Neuronal stem cell (in vitro differentiated cells): ENCODE measurements at regions not wholly inside any gene's neighbourhood (a gene's known extent, or its start where the extent isn't known, plus 50 kb on each side); places are given as distances from the start of the nearest gene placed in this dataset.

Experiments used
- DNase-seq: peaks from one replicate; pipeline ENCODE4 v3.0.0-alpha.2; 2013; ENCODE audit warnings: low spot score
- H2AFZ ChIP-seq: one replicate; pipeline ENCODE4 v1.6.1; 2013; ENCODE audit warnings: mild to moderate bottlenecking, low read length, inconsistent platforms
- H2AK5ac ChIP-seq: 2 replicates; pipeline ENCODE4 v1.6.1; 2013; ENCODE audit warnings: low read depth, mild to moderate bottlenecking, inconsistent platforms, low read length, moderate library complexity, mixed read lengths
- H2BK120ac ChIP-seq: 2 replicates; pipeline ENCODE4 v1.6.1; 2013; ENCODE audit warnings: low read depth, mild to moderate bottlenecking, inconsistent platforms, low read length, moderate library complexity, mixed read lengths
- H2BK12ac ChIP-seq: one replicate; pipeline ENCODE4 v1.6.1; 2013; ENCODE audit warnings: low read length, inconsistent platforms
- H2BK15ac ChIP-seq: 2 replicates; pipeline ENCODE4 v1.6.1; 2013; ENCODE audit warnings: mild to moderate bottlenecking, low read length, inconsistent platforms, mixed read lengths
- H2BK5ac ChIP-seq: one replicate; pipeline ENCODE4 v1.6.1; 2013; ENCODE audit warnings: inconsistent platforms, mild to moderate bottlenecking, low read length, moderate library complexity
- H3K14ac ChIP-seq: one replicate; pipeline ENCODE4 v1.6.1; 2013; ENCODE audit warnings: low read length, inconsistent platforms
- H3K18ac ChIP-seq: 2 replicates; pipeline ENCODE4 v1.6.1; 2013; ENCODE audit warnings: low read length, inconsistent platforms
- H3K23ac ChIP-seq: 2 replicates; pipeline ENCODE4 v1.6.1; 2013; ENCODE audit warnings: low read depth, mild to moderate bottlenecking, mixed read lengths, low read length, inconsistent platforms; ENCODE audit not compliant: poor library complexity
- H3K27ac ChIP-seq: replicated peaks from 3 replicates; pipeline ENCODE4 v1.5.1; 2013; ENCODE audit warnings: low read length, inconsistent platforms
- H3K27me3 ChIP-seq, 3 experiments: 2 replicates each; pipeline ENCODE4 v1.6.1; 2013; ENCODE audit warnings: low read length in 3 of 3, mild to moderate bottlenecking in 2 of 3, inconsistent platforms in 1 of 3, low read depth in 1 of 3, mixed read lengths in 1 of 3, moderate library complexity in 1 of 3; ENCODE audit not compliant: control insufficient read depth in 3 of 3, insufficient read depth in 3 of 3
- H3K36me3 ChIP-seq, 2 donors: replicated peaks in 1 of 2; 2 replicates each; pipeline ENCODE4 v1.6.1; 2013; ENCODE audit warnings: low read length in 2 of 2; ENCODE audit not compliant: control insufficient read depth in 2 of 2, insufficient read depth in 2 of 2
- H3K4ac ChIP-seq: 2 replicates; pipeline ENCODE4 v1.6.1; 2013; ENCODE audit warnings: inconsistent platforms, mild to moderate bottlenecking, low read length, moderate library complexity
- H3K4me1 ChIP-seq, 2 donors: 1 replicate in 1 of 2; 2 replicates in 1 of 2; pipeline ENCODE4 v1.6.1; 2013; ENCODE audit warnings: low read length in 2 of 2, low read depth in 1 of 2; ENCODE audit not compliant: control insufficient read depth in 2 of 2, insufficient read depth in 1 of 2
- H3K4me2 ChIP-seq: one replicate; pipeline ENCODE4 v1.6.1; 2013; ENCODE audit warnings: mild to moderate bottlenecking, low read length, inconsistent platforms; ENCODE audit not compliant: insufficient read depth, poor library complexity, severe bottlenecking
- H3K4me3 ChIP-seq, 2 donors: 2 replicates each; pipeline ENCODE4 v1.5.1; 2013; ENCODE audit warnings: low read length in 2 of 2, mild to moderate bottlenecking in 2 of 2, inconsistent platforms in 1 of 2, moderate library complexity in 1 of 2
- H3K79me1 ChIP-seq: one replicate; pipeline ENCODE4 v1.6.1; 2013; ENCODE audit warnings: low read depth, mild to moderate bottlenecking, inconsistent platforms, low read length, moderate library complexity
- H3K9ac ChIP-seq: one replicate; pipeline ENCODE4 v1.6.1; 2013; ENCODE audit warnings: mild to moderate bottlenecking, low read depth, low read length, inconsistent platforms; ENCODE audit not compliant: poor library complexity
- H3K9me3 ChIP-seq, 2 donors: replicated peaks in 1 of 2; 2 replicates each; pipeline versions ENCODE3 to v1.6.1; 2013; ENCODE audit warnings: low read length in 2 of 2, mild to moderate bottlenecking in 2 of 2, inconsistent platforms in 1 of 2, low read depth in 1 of 2, mixed read lengths in 1 of 2, moderate library complexity in 1 of 2; ENCODE audit not compliant: control insufficient read depth in 2 of 2, insufficient read depth in 1 of 2
- H4K8ac ChIP-seq: one replicate; pipeline ENCODE4 v1.6.1; 2013; ENCODE audit warnings: low read depth, mild to moderate bottlenecking, inconsistent platforms, low read length, moderate library complexity
- H4K91ac ChIP-seq: one replicate; pipeline ENCODE4 v1.6.1; 2013; ENCODE audit warnings: low read length, low read depth, mild to moderate bottlenecking, inconsistent platforms; ENCODE audit not compliant: poor library complexity
- WGBS, 2 donors: extraction: QIAGEN DNeasy Blood & Tissue Kit; methylation state at CpG; one replicate each; pipeline ENCODE4 v1.1.7; 2013; ENCODE audit warnings: missing lambda C conversion rate in 2 of 2, mixed read lengths in 1 of 2; ENCODE audit not compliant: insufficient read length in 2 of 2, insufficient replicate concordance in 1 of 2; ENCODE audit errors: extremely low coverage in 2 of 2; 5-methylcytosine and 5-hydroxymethylcytosine counted together

GRCh38 chr5:20370061-20370460, 382.1 kb upstream of the CDH18 start:
- no peaks in the 10 kb centered on the region for H3K79me1 ChIP-seq
- H4K8ac ChIP-seq: no peak overlapping the region
- H2BK5ac ChIP-seq: no peak overlapping the region
- H3K27me3 ChIP-seq: no peaks in the 10 kb centered on the region
- no peak overlapping the region for H3K4me3 ChIP-seq
- H2BK15ac ChIP-seq: no peak overlapping the region
- no peak overlapping the region for H3K4ac ChIP-seq
- H4K91ac ChIP-seq: no peak overlapping the region
- no peak overlapping the region for H2AK5ac ChIP-seq
- no peak overlapping the region for H2BK12ac ChIP-seq
- no peak overlapping the region for H3K9ac ChIP-seq
- H2BK120ac ChIP-seq: no peak overlapping the region
- DNase-seq: no peak
- H3K14ac ChIP-seq: no peak overlapping the region
- H3K9me3 ChIP-seq: no peaks in the 10 kb centered on the region
- no peak overlapping the region for H3K18ac ChIP-seq
- no CpG with 5 or more reads among the region's 2 CpGs for WGBS, 2 donors
- H3K23ac ChIP-seq: no peak overlapping the region
- no peak overlapping the region for H3K27ac ChIP-seq
- no peaks in the 10 kb centered on the region for H3K36me3 ChIP-seq
- H3K4me1 ChIP-seq: no peaks in the 10 kb centered on the region
- no peak overlapping the region for H3K4me2 ChIP-seq
- no peak overlapping the region for H2AFZ ChIP-seq

DNA sequence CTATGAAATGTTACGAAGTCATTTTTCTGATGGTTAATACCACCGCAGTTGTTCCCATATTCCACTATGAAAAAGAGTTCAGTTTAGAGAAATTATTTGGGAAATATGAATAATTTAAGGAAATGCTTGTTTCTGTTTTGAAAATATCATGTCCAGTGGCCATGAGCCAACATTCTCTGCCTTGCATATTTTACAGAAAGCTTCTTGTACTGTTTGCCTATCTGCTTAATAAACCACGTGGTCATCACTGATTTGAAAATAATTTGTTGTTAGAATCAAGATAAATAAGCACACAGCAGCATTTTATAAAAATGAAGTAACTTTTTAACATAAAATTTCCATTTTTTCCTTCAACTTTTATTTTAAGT, 381.5 kb upstream of the CDH18 start:
- H2BK5ac ChIP-seq: no peak overlapping the region
- no peak overlapping the region for H2AK5ac ChIP-seq
- no CpG with 5 or more reads among the region's 3 CpGs for WGBS, 2 donors

GRCh38 chr5:20368571-20369517, 380.8 kb upstream of the CDH18 start:
- H4K8ac ChIP-seq: no peak overlapping the region
- DNase-seq: no peak
- no peak overlapping the region for H3K9ac ChIP-seq
- H3K4me3 ChIP-seq: no peak overlapping the region
- H2BK5ac ChIP-seq: no peak overlapping the region
- no peak overlapping the region for H2BK120ac ChIP-seq
- no peak overlapping the region for H2AK5ac ChIP-seq
- no peak overlapping the region for H2AFZ ChIP-seq
- no peak overlapping the region for H3K23ac ChIP-seq
- no peak overlapping the region for H2BK15ac ChIP-seq
- no CpG with 5 or more reads among the region's 3 CpGs for WGBS, 2 donors
- H3K36me3 ChIP-seq: no peaks in the 10 kb centered on the region
- no peaks in the 10 kb centered on the region for H3K9me3 ChIP-seq
- no peak overlapping the region for H3K4me2 ChIP-seq
- H3K27ac ChIP-seq: no peak overlapping the region
- H2BK12ac ChIP-seq: no peak overlapping the region
- no peak overlapping the region for H4K91ac ChIP-seq
- H3K14ac ChIP-seq: no peak overlapping the region
- no peaks in the 10 kb centered on the region for H3K4me1 ChIP-seq
- no peaks in the 10 kb centered on the region for H3K79me1 ChIP-seq
- H3K18ac ChIP-seq: no peak overlapping the region
- no peak overlapping the region for H3K4ac ChIP-seq
- no peaks in the 10 kb centered on the region for H3K27me3 ChIP-seq

More for the DNA sequence above, 381.5 kb upstream of the CDH18 start:
- Histone ChIP-seq H3K27ac (no peak overlapping the region), H3K9me3 (no peaks in the 10 kb centered on the region), H3K18ac (no peak overlapping the region), H2BK12ac (no peak overlapping the region), H3K9ac (no peak overlapping the region), H3K4me1 (no peaks in the 10 kb centered on the region), H2BK120ac (no peak overlapping the region), H3K14ac (no peak overlapping the region), H4K91ac (no peak overlapping the region), H4K8ac (no peak overlapping the region), H2AFZ (no peak overlapping the region), H3K4me2 (no peak overlapping the region), H2BK15ac (no peak overlapping the region), H3K36me3 (no peaks in the 10 kb centered on the region), H3K23ac (no peak overlapping the region), H3K27me3 (no peaks in the 10 kb centered on the region), H3K79me1 (no peaks in the 10 kb centered on the region), H3K4ac (no peak overlapping the region), H3K4me3 (no peak overlapping the region)
- DNase-seq: no peak

DNA sequence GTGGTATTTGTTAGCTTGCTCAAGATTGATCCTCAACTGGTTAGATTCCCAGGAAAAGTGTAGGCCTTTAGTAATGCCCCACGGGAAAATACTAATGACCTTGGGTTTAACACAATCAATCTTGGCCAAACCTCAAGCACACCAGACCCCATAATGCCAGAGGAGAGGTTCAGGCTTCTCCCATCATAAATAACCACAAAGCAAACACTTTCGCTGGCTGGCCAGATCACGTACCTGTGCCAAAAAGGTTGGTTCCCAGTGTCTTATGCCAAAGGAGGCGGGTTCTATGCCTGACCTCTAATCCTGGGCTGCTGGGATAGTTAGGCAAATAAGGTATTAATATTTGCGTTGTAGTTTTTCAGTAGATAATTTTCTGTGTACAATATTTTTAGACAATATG, 379.2 kb upstream of the CDH18 start:
- Histone ChIP-seq H3K4ac (no peak overlapping the region), H3K9me3 (no peaks in the 10 kb centered on the region), H3K27ac (no peak overlapping the region), H2AFZ (no peak overlapping the region), H2BK15ac (no peak overlapping the region), H2AK5ac (no peak overlapping the region), H3K79me1 (no peaks in the 10 kb centered on the region), H3K4me2 (no peak overlapping the region), H3K36me3 (no peaks in the 10 kb centered on the region), H2BK12ac (no peak overlapping the region), H4K91ac (no peak overlapping the region), H3K18ac (no peak overlapping the region), H2BK5ac (no peak overlapping the region), H2BK120ac (no peak overlapping the region), H3K4me3 (no peak overlapping the region), H3K27me3 (no peaks in the 10 kb centered on the region), H3K14ac (no peak overlapping the region), H3K4me1 (no peaks in the 10 kb centered on the region), H3K23ac (no peak overlapping the region), H3K9ac (no peak overlapping the region), H4K8ac (no peak overlapping the region)
- WGBS, 2 donors: no CpG with 5 or more reads among the region's 5 CpGs
- DNase-seq: no peak
